Sigmoid colon (tissue), 6 donors: ENCODE measurements at regions not wholly inside any gene's neighbourhood (a gene's known extent, or its start where the extent isn't known, plus 50 kb on each side); places are given as distances from the start of the nearest gene placed in this dataset.

Experiments
- DNase-seq: peaks from one replicate; pipeline ENCODE4 v3.0.0-alpha.2; 2019
- H3K27ac ChIP-seq, 4 donors: fragments of 200-600 bp; sonication (generic); one replicate each; pipeline ENCODE4 v1.5.1; 2016 to 2019; ENCODE audit warnings: mild to moderate bottlenecking in 1 of 4
- H3K27me3 ChIP-seq, 3 donors: fragments of 200-600 bp; sonication (generic); one replicate each; pipeline ENCODE4 v1.5.1; 2019; ENCODE audit warnings: mild to moderate bottlenecking in 1 of 3
- H3K36me3 ChIP-seq, 4 donors: fragments of 200-600 bp; sonication (generic); one replicate each; pipeline ENCODE4 v1.5.1; 2016 to 2019
- H3K4me1 ChIP-seq, 4 donors: fragments of 200-600 bp; sonication (generic); one replicate each; pipeline ENCODE4 v1.5.1; 2017 to 2019
- H3K4me3 ChIP-seq, 4 donors: fragments of 200-600 bp; sonication (generic); one replicate each; pipeline ENCODE4 v1.5.1; 2017 to 2019; ENCODE audit warnings: mild to moderate bottlenecking in 2 of 4, moderate library complexity in 1 of 4
- H3K9me3 ChIP-seq, 4 donors: fragments of 200-600 bp in 3 of 4; sonication (generic) in 3 of 4; one replicate each; pipeline versions ENCODE4 v1.5.1 to v1.6.1; 2013 to 2019
- CTCF ChIP-seq, 4 experiments: fragments of 450-650 bp in 3 of 4; fragments of 200-600 bp in 1 of 4; IDR thresholded peaks; one replicate each; pipeline ENCODE4 v1.5.1; 2016 to 2019; ENCODE audit warnings: antibody characterized with exemption in 4 of 4, mild to moderate bottlenecking in 3 of 4, moderate library complexity in 2 of 4
- EP300 ChIP-seq, 4 donors: sonication (generic); formaldehyde crosslinking; IDR thresholded peaks; one replicate each; pipeline ENCODE4 v1.6.1; 2017; ENCODE audit warnings: antibody characterized with exemption in 4 of 4
- POLR2A ChIP-seq, 2 donors: fragments of 450-650 bp; IDR thresholded peaks; one replicate each; pipeline ENCODE4 v1.6.1; 2016; ENCODE audit warnings: antibody characterized with exemption in 2 of 2, mild to moderate bottlenecking in 2 of 2, moderate library complexity in 2 of 2
- POLR2AphosphoS5 ChIP-seq, 4 donors: sonication (generic); formaldehyde crosslinking; IDR thresholded peaks; one replicate each; pipeline ENCODE4 v1.6.1; 2017; ENCODE audit warnings: antibody characterized with exemption in 4 of 4
- WGBS, 2 donors: extraction: QIAGEN DNeasy Blood & Tissue Kit; methylation state at CpG; one replicate each; pipeline ENCODE4 v1.1.7; 2013; 5-methylcytosine and 5-hydroxymethylcytosine counted together
- intact Hi-C: fragments of 100-400 bp; cut with DNase I; formaldehyde crosslinking; loops from one replicate; pipeline ENCODE4 v1.15.1; 2023
- donor health status: healthy with polysubstance abuse.
- donor health status: healthy.

GRCh38 chr10:43820663-43821062 is 172.0 kb upstream of the ZNF32 start:
- whole genome bisulfite sequencing, 2 donors = 69 to 83% methylated on average over 3 of the region's 3 CpGs
- intact Hi-C loops = loop anchor here (5.0 kb wide), 1 partner anchor 92 kb away; no protein-coding TSS in a partner anchor
- peaks cover 0 to 67% (median 38%) of the 10 kb centered on the region in 4 donors for H3K4me1 ChIP-seq
- no peaks in the 10 kb centered on the region for H3K36me3 ChIP-seq
- TF ChIP-seq CTCF (IDR thresholded peaks at IDR 0.05) = no peak
- no peak for TF ChIP-seq POLR2AphosphoS5 (IDR thresholded peaks at IDR 0.05)
- no peak for TF ChIP-seq EP300 (IDR thresholded peaks at IDR 0.05)
- TF ChIP-seq POLR2A (IDR thresholded peaks at IDR 0.05) = no peak
- no peak overlapping the region for H3K4me3 ChIP-seq
- no peak overlapping the region for H3K27ac ChIP-seq
- H3K27me3 ChIP-seq = no peaks in the 10 kb centered on the region
- DNase-seq = no peak
- H3K9me3 ChIP-seq = no peaks in the 10 kb centered on the region

- H3K9me3 ChIP-seq = no peaks in the 10 kb centered on the region
- peaks cover 0 to 59% (median 36%) of the 10 kb centered on the region in 4 donors for H3K4me1 ChIP-seq
- 76 to 84% methylated on average over 22 of the region's 22 CpGs for WGBS, 2 donors
- DNase-seq = no peak
- no peak overlapping the region for H3K4me3 ChIP-seq
- H3K27ac ChIP-seq = no peak overlapping the region
- intact Hi-C loops = loop anchor here (5.0 kb wide), 1 partner anchor 93 kb away; no protein-coding TSS in a partner anchor
- H3K36me3 ChIP-seq = no peaks in the 10 kb centered on the region
- no peaks in the 10 kb centered on the region for H3K27me3 ChIP-seq
- TF ChIP-seq EP300 (IDR thresholded peaks at IDR 0.05) = no peak
- no peak for TF ChIP-seq POLR2A (IDR thresholded peaks at IDR 0.05)
- TF ChIP-seq CTCF (IDR thresholded peaks at IDR 0.05) = no peak
- no peak for TF ChIP-seq POLR2AphosphoS5 (IDR thresholded peaks at IDR 0.05)
Measured at GRCh38 chr10:43819464-43820230, 171.0 kb upstream of the ZNF32 start.

- Histone ChIP-seq H3K4me3 (no peak overlapping the region), H3K27me3 (no peaks in the 10 kb centered on the region), H3K4me1 (peaks cover 0 to 50% (median 33%) of the 10 kb centered on the region in 4 donors), H3K9me3 (no peaks in the 10 kb centered on the region), H3K27ac (no peak overlapping the region), H3K36me3 (no peaks in the 10 kb centered on the region)
- intact Hi-C loops = no loop called here
- WGBS, 2 donors = 72 to 86% methylated on average over 4 of the region's 4 CpGs
- no peak for DNase-seq
- TF ChIP-seq CTCF (IDR thresholded peaks at IDR 0.05) = no peak
- no peak for TF ChIP-seq EP300 (IDR thresholded peaks at IDR 0.05)
- no peak for TF ChIP-seq POLR2AphosphoS5 (IDR thresholded peaks at IDR 0.05)
- no peak for TF ChIP-seq POLR2A (IDR thresholded peaks at IDR 0.05)
Measured at GRCh38 chr10:43818687-43819086, 170.0 kb upstream of the ZNF32 start.

GRCh38 chr10:43817368-43817767 is 168.7 kb upstream of the ZNF32 start:
- TF ChIP-seq CTCF (IDR thresholded peaks at IDR 0.05) (no peak), POLR2A (IDR thresholded peaks at IDR 0.05) (no peak), EP300 (IDR thresholded peaks at IDR 0.05) (no peak), POLR2AphosphoS5 (IDR thresholded peaks at IDR 0.05) (no peak)
- H3K27ac ChIP-seq = peak overlapping the region; percentile 41 to 71 (median 62)
- peaks cover 0 to 37% (median 27%) of the 10 kb centered on the region in 4 donors for H3K4me1 ChIP-seq
- no peaks in the 10 kb centered on the region for H3K27me3 ChIP-seq
- H3K4me3 ChIP-seq = no peak overlapping the region
- H3K36me3 ChIP-seq = no peaks in the 10 kb centered on the region
- H3K9me3 ChIP-seq = no peaks in the 10 kb centered on the region
- DNase-seq = no peak
- intact Hi-C loops = no loop called here
- 77 to 83% methylated on average over 4 of the region's 4 CpGs for WGBS, 2 donors
